Natural killer cell (primary cell): ENCODE measurements at regions not wholly inside any gene's neighbourhood (a gene's known extent, or its start where the extent isn't known, plus 50 kb on each side); places are given as distances from the start of the nearest gene placed in this dataset.

Experiments used
- ATAC-seq, 3 donors: fragments of 150-1000 bp in 2 of 3; fragments of 200-7000 bp in 1 of 3; cut with Tn5 transposase; 1 replicate in 1 of 3; 2 replicates in 2 of 3; pipeline ENCODE4 v1.10.0; 2021; ENCODE audit warnings: mild to moderate bottlenecking in 2 of 3, moderate library complexity in 2 of 3
- DNase-seq, 2 donors: peaks; one replicate each; pipeline versions ENCODE4 v3.0.0 to v3.0.0-alpha.2; 2013 to 2021; ENCODE audit warnings: mixed read lengths in 1 of 2
- H3K27ac ChIP-seq: one replicate; pipeline ENCODE4 v1.5.1; 2013; ENCODE audit warnings: mild to moderate bottlenecking, low read length
- H3K27me3 ChIP-seq: one replicate; pipeline ENCODE4 v1.6.1; 2013; ENCODE audit warnings: low read length; ENCODE audit not compliant: control insufficient read depth, insufficient read depth
- H3K36me3 ChIP-seq: one replicate; pipeline ENCODE4 v1.6.1; 2013; ENCODE audit warnings: low read length; ENCODE audit not compliant: control insufficient read depth, insufficient read depth
- H3K4me1 ChIP-seq: one replicate; pipeline ENCODE4 v1.6.1; 2013; ENCODE audit warnings: low read length; ENCODE audit not compliant: control insufficient read depth, insufficient read depth
- H3K4me3 ChIP-seq: one replicate; pipeline ENCODE4 v1.5.1; 2013; ENCODE audit warnings: low read length
- H3K9me3 ChIP-seq: one replicate; pipeline ENCODE4 v1.6.1; 2013; ENCODE audit warnings: low read length; ENCODE audit not compliant: control insufficient read depth, insufficient read depth
- H3K27ac Mint-ChIP-seq, 2 donors: one replicate each; pipeline ENCODE4 v1.8.0; 2022; ENCODE audit warnings: mild to moderate bottlenecking in 2 of 2, mixed read lengths in 2 of 2, moderate library complexity in 1 of 2
- H3K27me3 Mint-ChIP-seq, 2 donors: one replicate each; pipeline ENCODE4 v1.8.0; 2022; ENCODE audit warnings: low read depth in 2 of 2, mixed read lengths in 2 of 2
- H3K36me3 Mint-ChIP-seq: one replicate; pipeline ENCODE4 v1.8.0; 2022; ENCODE audit warnings: mixed read lengths
- H3K4me1 Mint-ChIP-seq, 2 donors: one replicate each; pipeline ENCODE4 v1.8.0; 2022; ENCODE audit warnings: mixed read lengths in 2 of 2
- H3K4me3 Mint-ChIP-seq: one replicate; pipeline ENCODE4 v1.8.0; 2022; ENCODE audit warnings: mild to moderate bottlenecking, moderate library complexity, mixed read lengths
- H3K9me3 Mint-ChIP-seq, 2 donors: one replicate each; pipeline ENCODE4 v1.8.0; 2022; ENCODE audit warnings: mixed read lengths in 2 of 2
- CTCF ChIP-seq: fragments of 200-600 bp; IDR thresholded peaks from one replicate; pipeline ENCODE4 v1.8.0; 2022; ENCODE audit warnings: antibody characterized with exemption
- WGBS: methylation state at CpG from one replicate; pipeline ENCODE4 v1.1.7; 2013; ENCODE audit warnings: missing lambda C conversion rate; ENCODE audit not compliant: insufficient coverage; 5-methylcytosine and 5-hydroxymethylcytosine counted together
- intact Hi-C: fragments of 100-400 bp; cut with micrococcal nuclease; formaldehyde crosslinking; loops from one replicate; pipeline ENCODE4 v1.14.2; 2022

DNA sequence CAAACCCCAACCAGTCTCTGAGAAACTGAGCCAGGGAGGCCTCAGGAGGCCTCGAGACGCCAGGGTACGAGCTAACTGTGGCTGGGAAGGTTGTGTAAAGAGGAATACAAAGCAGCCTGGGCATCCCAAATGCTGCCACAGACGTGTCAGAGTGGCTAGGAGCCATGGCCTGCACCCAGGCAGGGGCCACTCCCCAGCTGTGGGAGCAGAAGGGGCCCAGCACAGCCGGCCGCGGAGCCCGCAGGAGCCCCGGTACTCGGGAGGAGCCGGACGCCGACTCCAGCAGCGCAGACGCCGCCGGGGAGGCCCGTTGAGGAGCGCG, 349.8 kb upstream of the B3GAT1 start:
- Mint-ChIP-seq H3K27me3 (peaks cover 3 to 16% of the 10 kb centered on the region in 2 donors), H3K27ac (no peak overlapping the region), H3K9me3 (peaks cover 0 to 2% of the 10 kb centered on the region in 2 donors), H3K4me1 (no peaks in the 10 kb centered on the region), H3K4me3 (peak overlapping the region; percentile 52), H3K36me3 (no peaks in the 10 kb centered on the region)
- no peak for DNase-seq
- no peaks in the 10 kb centered on the region for H3K9me3 ChIP-seq
- ATAC-seq: no peak
- no peak overlapping the region for H3K27ac ChIP-seq
- no peaks in the 10 kb centered on the region for H3K36me3 ChIP-seq
- no peaks in the 10 kb centered on the region for H3K4me1 ChIP-seq
- TF ChIP-seq CTCF: no peak
- intact Hi-C loops: no loop called here
- 88% methylated on average over 20 of the region's 20 CpGs for WGBS
- H3K27me3 ChIP-seq: no peaks in the 10 kb centered on the region
- no peak overlapping the region for H3K4me3 ChIP-seq

GRCh38 chr11:134761386-134761785, 349.3 kb upstream of the B3GAT1 start:
- Histone ChIP-seq H3K4me1 (no peaks in the 10 kb centered on the region), H3K27me3 (no peaks in the 10 kb centered on the region), H3K36me3 (no peaks in the 10 kb centered on the region), H3K4me3 (no peak overlapping the region), H3K9me3 (no peaks in the 10 kb centered on the region), H3K27ac (no peak overlapping the region)
- TF ChIP-seq CTCF: no peak
- Mint-ChIP-seq H3K4me1 (no peaks in the 10 kb centered on the region), H3K36me3 (no peaks in the 10 kb centered on the region), H3K27me3 (peaks cover 5 to 15% of the 10 kb centered on the region in 2 donors), H3K9me3 (no peaks in the 10 kb centered on the region), H3K4me3 (peak overlapping the region; percentile 35), H3K27ac (no peak overlapping the region)
- WGBS: 89% methylated on average over 12 of the region's 12 CpGs
- intact Hi-C loops: no loop called here
- no peak for ATAC-seq
- DNase-seq: no peak

- intact Hi-C loops: no loop called here
- no peak for ATAC-seq
- no peak for DNase-seq
- no peak overlapping the region for H3K4me3 ChIP-seq
- TF ChIP-seq CTCF: no peak
- no peaks in the 10 kb centered on the region for H3K9me3 ChIP-seq
- Mint-ChIP-seq H3K4me3 (no peak overlapping the region), H3K27me3 (peaks cover 5 to 15% of the 10 kb centered on the region in 2 donors), H3K4me1 (no peaks in the 10 kb centered on the region), H3K36me3 (no peaks in the 10 kb centered on the region), H3K27ac (no peak overlapping the region), H3K9me3 (no peaks in the 10 kb centered on the region)
- H3K27ac ChIP-seq: no peak overlapping the region
- 62% methylated on average over 3 of the region's 3 CpGs for WGBS
- H3K27me3 ChIP-seq: no peaks in the 10 kb centered on the region
- H3K4me1 ChIP-seq: no peaks in the 10 kb centered on the region
- no peaks in the 10 kb centered on the region for H3K36me3 ChIP-seq
Measured at GRCh38 chr11:134760957-134761356, 348.9 kb upstream of the B3GAT1 start.

DNA sequence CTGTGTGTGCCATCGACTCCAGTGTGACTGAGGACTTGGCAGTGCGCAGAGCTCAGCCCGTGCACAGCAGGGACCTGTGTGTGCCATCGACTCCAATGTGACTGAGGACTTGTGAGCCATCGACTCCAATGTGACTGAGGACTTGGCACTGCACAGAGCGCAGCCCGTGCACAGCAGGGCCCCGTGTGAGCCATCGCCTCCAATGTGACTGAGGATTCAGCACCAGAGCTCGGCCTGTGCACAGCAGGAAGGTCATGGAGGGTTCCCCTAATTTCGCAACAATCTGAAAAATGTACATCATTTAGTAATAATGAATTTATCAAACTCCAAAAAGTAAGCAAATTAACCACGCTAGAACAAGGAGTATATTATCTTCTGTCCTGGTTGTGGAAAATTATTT, 348.3 kb upstream of the B3GAT1 start:
- Histone ChIP-seq H3K4me1 (no peaks in the 10 kb centered on the region), H3K36me3 (no peaks in the 10 kb centered on the region), H3K9me3 (no peaks in the 10 kb centered on the region), H3K27ac (no peak overlapping the region), H3K27me3 (no peaks in the 10 kb centered on the region), H3K4me3 (no peak overlapping the region)
- no peak overlapping the region for H3K27ac Mint-ChIP-seq
- 89% methylated on average over 11 of the region's 12 CpGs for WGBS
- DNase-seq: no peak
- no peak for ATAC-seq
- no peak overlapping the region for H3K4me3 Mint-ChIP-seq
- no peaks in the 10 kb centered on the region for H3K36me3 Mint-ChIP-seq
- H3K4me1 Mint-ChIP-seq: no peaks in the 10 kb centered on the region
- no peaks in the 10 kb centered on the region for H3K9me3 Mint-ChIP-seq
- no peak for TF ChIP-seq CTCF
- H3K27me3 Mint-ChIP-seq: peaks cover 6 to 13% of the 10 kb centered on the region in 2 donors
- intact Hi-C loops: no loop called here
